K562 (cell line): ENCODE measurements at regions not wholly inside any gene's neighbourhood (a gene's known extent, or its start where the extent isn't known, plus 50 kb on each side); places are given as distances from the start of the nearest gene placed in this dataset.

ENCODE experiments used
- CBX3 ChIP-seq, 2 experiments: IDR thresholded peaks; 1 replicate in 1 of 2; 2 replicates in 1 of 2; pipeline ENCODE4 v1.6.1; 2012; ENCODE audit warnings: inconsistent platforms in 2 of 2, low read length in 2 of 2, borderline replicate concordance in 1 of 2, control low read depth in 1 of 2
- CTCF ChIP-seq, 3 experiments: IDR thresholded peaks in 2 of 3; conservative IDR thresholded peaks in 1 of 3; 2 replicates each; pipeline ENCODE4 v1.5.1; 2011 to 2012; ENCODE audit warnings: low read length in 3 of 3, mild to moderate bottlenecking in 3 of 3, control low read depth in 2 of 3, improper control_type of control experiment in 1 of 3, inconsistent platforms in 1 of 3, low read depth in 1 of 3, mixed read lengths in 1 of 3, moderate library complexity in 1 of 3; ENCODE audit not compliant: insufficient read depth in 2 of 3
- GTF2F1 ChIP-seq: IDR thresholded peaks from 2 replicates; pipeline ENCODE4 v1.6.1; 2011; ENCODE audit warnings: low read depth, low read length, improper control_type of control experiment
- HDAC2 ChIP-seq: fragments of 450-650 bp; IDR thresholded peaks from 2 replicates; pipeline ENCODE4 v1.6.1; 2016; ENCODE audit warnings: mild to moderate bottlenecking
- HMG20B ChIP-seq: fragments of 250-450 bp; sonication (Bioruptor Pico); IDR thresholded peaks from 2 replicates; pipeline ENCODE4 v1.5.0; 2021; ENCODE audit warnings: mild to moderate bottlenecking
- JUN ChIP-seq, 2 experiments: sonication (generic) in 1 of 2; formaldehyde crosslinking in 1 of 2; IDR thresholded peaks; 2 replicates each; pipeline versions ENCODE4 v1.6.1 to v1.8.0; 2012 to 2022; ENCODE audit warnings: borderline replicate concordance in 2 of 2, mild to moderate bottlenecking in 2 of 2, improper control_type of control experiment in 1 of 2, low read depth in 1 of 2, low read length in 1 of 2, missing genetic modification reagents in 1 of 2
- MECOM ChIP-seq: fragments of 250-450 bp; sonication (Bioruptor Pico); IDR thresholded peaks from 2 replicates; pipeline ENCODE4 v1.8.0; 2022; ENCODE audit warnings: inconsistent platforms
- POLR2A ChIP-seq: fragments of 450-650 bp; conservative IDR thresholded peaks from 2 replicates; pipeline ENCODE4 v1.6.1; 2016
- ZNF165 ChIP-seq: fragments of 250-450 bp; sonication (Bioruptor Pico); IDR thresholded peaks from 2 replicates; pipeline ENCODE4 v1.4.0; 2020; ENCODE audit warnings: borderline replicate concordance
- ZNF398 ChIP-seq: fragments of 250-450 bp; sonication (Bioruptor Pico); IDR thresholded peaks from 2 replicates; pipeline ENCODE4 v1.8.0; 2021; ENCODE audit warnings: moderate library complexity, mild to moderate bottlenecking, inconsistent platforms
- ZNF518B ChIP-seq: fragments of 250-450 bp; sonication (Bioruptor Pico); IDR thresholded peaks from 2 replicates; pipeline ENCODE4 v1.5.0; 2021; ENCODE audit warnings: mild to moderate bottlenecking, moderate library complexity
- ZNF740 ChIP-seq, 3 experiments: fragments of 200-800 bp in 1 of 3; sonication (Bioruptor generic) in 1 of 3; sonication (generic) in 1 of 3; formaldehyde crosslinking in 1 of 3; IDR thresholded peaks; 2 replicates each; pipeline versions ENCODE4 v1.6.1 to v1.8.0; 2016 to 2022; ENCODE audit warnings: mild to moderate bottlenecking in 2 of 3, missing compliant biosample characterization in 2 of 3, missing genetic modification characterization in 2 of 3, missing genetic modification reagents in 1 of 3
- ZNF830 ChIP-seq: fragments of 250-450 bp; sonication (Bioruptor Pico); IDR thresholded peaks from 2 replicates; pipeline ENCODE4 v1.5.0; 2021; ENCODE audit warnings: mild to moderate bottlenecking

- no peak for TF ChIP-seq ZNF165 (CRISPR knock-in tag)
- no peak for TF ChIP-seq HDAC2
- TF ChIP-seq POLR2A = no peak
- no peak for TF ChIP-seq JUN (IDR thresholded peaks at IDR 0.05; ENCODE audit: borderline replicate concordance, low read depth, low read length)
- TF ChIP-seq JUN (CRISPR knock-in tag; IDR thresholded peaks at IDR 0.05; ENCODE audit: borderline replicate concordance) = no peak
- TF ChIP-seq MECOM (CRISPR knock-in tag) = no peak
- TF ChIP-seq GTF2F1 = no peak
- no peak for TF ChIP-seq HMG20B (CRISPR knock-in tag)
- no peak for TF ChIP-seq ZNF830 (CRISPR knock-in tag)
- TF ChIP-seq ZNF518B (CRISPR knock-in tag) = no peak
- no peak for TF ChIP-seq CBX3 (IDR thresholded peaks at IDR 0.05; ENCODE audit: borderline replicate concordance in 1 of 2, low read length in 2 of 2)
- no peak for TF ChIP-seq ZNF740 (CRISPR knock-in tag; IDR thresholded peaks at IDR 0.05)
- no peak for TF ChIP-seq ZNF740 (tag; IDR thresholded peaks at IDR 0.05)
- TF ChIP-seq CTCF (IDR thresholded peaks at IDR 0.05 in 2 of 3, conservative IDR thresholded peaks at IDR 0.05 in 1 of 3; ENCODE audit: insufficient read depth in 2 of 3, low read depth in 1 of 3, low read length in 3 of 3) = no peak
- no peak for TF ChIP-seq ZNF398 (CRISPR knock-in tag)
These were observed 110.0 kb downstream of the ENC1 start for GRCh38 chr5:74530326-74531050.
